Caki2 (cell line): ENCODE measurements at regions not wholly inside any gene's neighbourhood (a gene's known extent, or its start where the extent isn't known, plus 50 kb on each side); places are given as distances from the start of the nearest gene placed in this dataset.
A peak's percentile ranks its signal among the peaks of the same experiment; 100 is the strongest.

Source experiments
- DNase-seq: peaks from one replicate; pipeline ENCODE4 v3.0.0-alpha.2; 2015; ENCODE audit warnings: low read depth
- in situ Hi-C: cut with HindIII; loops from 2 replicates; pipeline ENCODE4 v1.10.0; 2016; ENCODE audit warnings: low sequenced_read_pairs, low pct_unique_long_range_greater_than_20kb, mixed read lengths

DNA sequence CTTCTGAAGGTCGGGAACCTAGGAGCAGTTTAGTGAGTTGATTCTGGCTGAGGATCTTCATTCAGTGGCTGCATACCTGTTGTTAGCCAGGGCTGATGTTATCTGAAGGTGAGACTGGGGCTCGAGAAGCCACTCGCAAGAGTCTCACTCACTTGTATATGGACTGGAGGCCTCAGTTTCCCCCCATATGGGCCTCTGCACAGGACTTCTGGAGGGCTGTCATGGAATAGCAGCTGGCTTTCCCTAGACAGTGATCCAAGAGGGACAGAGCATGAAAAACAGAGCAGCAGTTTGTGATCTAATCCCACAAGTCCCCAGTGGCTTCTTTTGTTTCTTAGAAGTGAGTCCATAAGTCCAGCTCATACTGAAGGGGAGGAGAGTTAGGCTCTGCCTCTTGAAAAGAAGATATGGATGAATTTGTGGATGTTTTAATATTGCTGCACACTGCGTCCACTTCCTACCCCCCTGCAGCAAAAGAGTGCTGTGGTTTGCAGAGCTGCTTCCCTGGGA, 623.4 kb downstream of the CDH26 start:
- in situ Hi-C loops: no loop called here
- DNase-seq: no peak

DNA sequence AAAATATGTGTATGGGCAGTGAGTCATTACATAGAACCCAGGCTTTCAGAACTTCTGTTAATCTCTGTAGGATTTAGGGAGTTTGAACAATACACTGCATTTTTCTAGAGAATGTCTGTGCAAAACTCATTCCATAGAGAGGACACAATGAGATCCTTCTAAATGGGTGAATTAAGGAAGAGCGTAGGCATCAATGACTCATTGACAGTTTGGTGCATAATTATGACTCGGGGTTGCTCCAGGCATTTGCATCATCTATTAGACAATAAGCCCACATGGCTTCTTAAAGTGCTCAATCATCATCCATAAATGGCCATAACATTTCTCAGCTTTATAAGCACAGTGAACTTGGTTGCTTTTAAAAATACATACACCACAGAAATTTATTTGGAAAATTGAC, 625.5 kb downstream of the CDH26 start:
- in situ Hi-C loops: no loop called here
- no peak for DNase-seq

DNA sequence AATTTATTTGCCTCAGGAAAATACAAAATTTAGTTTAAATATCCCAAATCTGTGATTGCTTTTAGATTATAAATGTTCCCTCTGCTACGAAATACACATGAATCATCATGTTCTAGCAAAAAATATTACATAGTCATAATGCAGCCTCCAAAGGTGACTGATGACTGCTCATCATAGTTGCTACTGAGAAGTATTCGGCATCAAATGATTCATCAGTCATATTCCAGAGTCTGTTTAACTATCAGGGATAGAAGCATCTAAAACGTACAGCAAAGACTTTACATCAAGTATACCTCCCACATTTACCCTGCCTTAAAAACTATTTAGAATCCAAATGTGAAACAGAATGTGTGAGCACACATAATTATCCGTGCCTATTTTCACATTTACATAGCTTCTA, 626.0 kb downstream of the CDH26 start:
- in situ Hi-C loops: no loop called here
- no peak for DNase-seq

DNA sequence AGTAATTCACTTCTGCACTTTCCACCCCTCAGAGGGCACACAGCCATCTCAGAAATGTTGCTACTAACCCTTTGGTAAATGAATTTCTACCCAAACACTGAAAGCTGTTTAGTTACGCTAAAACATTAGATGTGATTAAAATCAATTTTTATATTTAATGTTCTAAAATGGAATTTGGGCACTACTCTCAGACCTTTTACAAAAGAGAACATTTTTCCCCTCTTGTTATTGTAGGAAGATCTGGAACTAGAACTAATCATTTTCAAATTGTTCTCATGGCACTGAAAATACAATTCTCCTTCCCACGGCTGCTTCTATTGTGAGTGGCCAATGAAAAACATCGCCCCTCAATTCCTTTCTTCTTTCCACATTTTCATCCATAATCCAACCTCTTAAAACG, 627.4 kb downstream of the CDH26 start:
- in situ Hi-C loops: no loop called here
- DNase-seq: no peak

DNA sequence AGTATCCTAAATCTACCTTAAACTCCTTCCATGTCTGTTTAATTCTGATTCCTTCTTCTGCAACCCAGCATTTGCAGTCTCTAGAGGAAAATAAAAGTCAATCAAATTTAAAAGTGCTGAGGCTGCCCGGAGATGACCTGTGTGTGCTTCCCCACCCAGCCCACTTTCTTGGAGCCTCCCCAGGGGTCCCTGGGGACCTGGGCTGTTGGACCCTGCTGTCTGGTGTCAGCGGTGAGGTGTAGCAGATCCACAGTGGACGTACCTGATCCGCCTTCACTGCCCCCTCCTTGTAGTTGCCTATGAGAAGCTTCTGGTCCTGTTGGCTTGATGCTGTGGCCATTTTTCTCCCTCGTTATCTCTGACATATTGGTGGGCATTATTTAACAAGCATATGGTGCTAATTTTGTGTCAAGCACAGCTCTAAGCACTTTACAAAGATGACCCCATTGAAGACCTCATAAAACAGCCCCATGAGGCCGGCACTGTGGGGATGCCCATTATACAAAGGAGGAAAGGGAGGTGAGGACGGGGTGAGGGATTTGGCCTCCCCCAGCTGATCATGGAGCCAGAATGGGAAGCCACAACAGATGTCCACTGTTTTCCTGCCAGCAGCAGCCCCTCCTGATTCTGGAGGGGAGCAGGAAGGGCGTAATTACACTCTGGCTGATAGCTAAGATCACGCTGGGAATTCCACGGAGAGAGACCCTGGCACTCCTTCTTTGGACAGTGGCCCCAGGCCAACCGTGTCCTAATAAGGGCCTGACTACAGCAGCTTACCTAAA, 628.2 kb downstream of the CDH26 start:
- in situ Hi-C loops: no loop called here
- no peak for DNase-seq

DNA sequence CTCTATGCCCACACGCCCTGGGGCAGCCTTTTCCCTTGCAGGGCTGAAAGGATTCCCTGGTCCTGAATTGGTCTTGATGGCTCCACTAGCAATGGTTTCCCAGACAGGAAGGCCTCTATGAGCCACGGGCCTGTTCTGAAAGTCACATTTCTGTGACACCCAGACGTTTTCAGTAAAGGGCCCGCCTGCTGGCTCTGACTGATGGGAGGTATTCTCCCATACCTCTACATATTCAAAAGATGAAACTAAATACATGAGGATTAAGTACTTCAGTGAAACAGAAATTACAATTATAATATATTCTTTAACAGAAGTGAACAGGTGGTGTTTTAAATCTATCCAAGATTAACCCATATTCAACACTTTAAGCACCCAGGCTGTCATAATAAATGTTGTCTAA, 629.8 kb downstream of the CDH26 start:
- in situ Hi-C loops: no loop called here
- DNase-seq: no peak

DNA sequence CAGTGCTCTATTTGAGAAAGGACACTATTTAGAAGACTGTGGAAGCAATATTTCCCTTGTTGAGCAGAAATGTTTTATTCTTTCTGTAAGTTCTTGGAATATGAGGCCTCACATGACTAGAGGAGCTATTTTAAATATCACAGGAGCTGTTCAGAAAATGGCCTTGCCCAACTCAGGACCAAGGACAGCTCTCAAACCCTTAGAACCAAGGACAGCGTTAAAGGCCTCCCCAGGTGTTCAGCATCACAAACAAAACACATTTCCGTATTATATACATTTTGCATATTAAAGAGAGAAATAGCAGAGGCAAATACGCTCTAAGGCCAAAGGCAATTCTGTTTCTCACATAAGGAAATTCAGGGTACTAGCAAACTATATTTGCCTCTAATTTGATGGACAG, 631.4 kb downstream of the CDH26 start:
- peak; percentile 20 for DNase-seq
- in situ Hi-C loops: no loop called here

DNA sequence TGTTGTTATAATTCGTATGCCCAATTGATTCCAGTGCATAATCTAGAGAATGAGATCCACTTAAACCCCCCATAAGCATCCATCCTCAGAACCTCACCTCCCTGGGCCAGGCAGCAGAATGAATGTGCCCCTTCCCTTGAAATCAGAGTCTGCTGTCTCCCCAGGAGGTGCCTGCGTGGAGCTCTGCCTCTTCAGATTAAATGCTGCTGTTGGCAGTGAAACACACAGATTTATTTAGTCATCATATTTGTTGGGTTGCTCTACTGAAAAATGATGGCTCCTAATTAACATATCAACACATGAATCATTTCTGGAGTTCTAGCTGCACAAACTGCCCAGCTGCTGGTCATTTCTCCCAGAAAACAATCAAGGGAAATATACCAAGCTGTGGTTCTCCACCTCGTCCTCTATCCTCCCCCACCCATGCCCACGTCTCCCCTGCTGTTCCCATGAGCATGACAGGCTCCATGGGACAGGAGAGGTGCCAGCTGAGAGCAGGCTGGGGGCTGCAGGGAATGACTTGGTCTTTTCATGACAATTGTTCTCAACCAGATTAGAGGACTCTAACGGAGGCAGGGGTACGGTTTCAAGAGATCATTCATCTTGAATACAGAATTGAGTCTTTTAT, 633.1 kb downstream of the CDH26 start:
- in situ Hi-C loops: no loop called here
- DNase-seq: no peak

DNA sequence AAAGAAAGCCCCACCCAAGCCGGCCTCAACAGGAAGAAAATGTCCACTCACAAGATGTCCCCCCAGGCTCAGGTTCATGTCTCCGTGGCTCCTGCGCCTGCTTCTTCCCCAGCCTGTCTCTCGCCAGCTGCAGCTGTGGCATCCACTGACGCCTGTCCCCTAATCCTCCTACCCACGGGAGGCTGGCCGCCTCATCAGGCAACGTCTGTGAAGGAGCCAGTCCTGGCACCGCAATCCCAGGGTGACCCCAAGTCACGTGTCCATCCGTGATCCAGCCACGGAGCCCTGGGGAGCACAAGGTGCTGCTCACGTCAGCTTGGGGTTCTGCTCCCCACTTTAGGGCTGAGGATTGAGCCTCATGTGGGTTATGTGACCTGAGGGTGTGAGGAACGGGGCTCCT, 640.3 kb downstream of the CDH26 start:
- DNase-seq: no peak
- in situ Hi-C loops: no loop called here

DNA sequence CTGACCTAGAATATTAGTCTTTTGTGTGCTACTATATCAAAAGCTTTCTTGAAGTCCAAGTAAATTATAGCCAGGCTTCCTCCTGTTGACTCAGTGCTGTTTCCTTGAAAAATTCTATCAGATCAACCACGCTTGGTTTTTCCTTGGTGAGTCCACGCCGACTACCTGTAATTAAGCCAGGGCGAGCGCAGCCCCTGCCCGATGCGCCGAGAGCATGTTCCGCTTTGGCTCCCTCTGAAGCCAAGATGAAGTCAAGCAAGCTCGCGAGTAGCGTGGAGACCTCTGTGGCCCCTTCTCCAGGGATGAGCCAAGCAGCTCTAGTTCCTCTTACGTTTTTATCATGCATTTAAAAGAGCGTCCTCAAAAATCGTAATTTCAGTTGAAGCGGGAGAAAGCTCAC, 641.2 kb downstream of the CDH26 start:
- in situ Hi-C loops: no loop called here
- DNase-seq: no peak

DNA sequence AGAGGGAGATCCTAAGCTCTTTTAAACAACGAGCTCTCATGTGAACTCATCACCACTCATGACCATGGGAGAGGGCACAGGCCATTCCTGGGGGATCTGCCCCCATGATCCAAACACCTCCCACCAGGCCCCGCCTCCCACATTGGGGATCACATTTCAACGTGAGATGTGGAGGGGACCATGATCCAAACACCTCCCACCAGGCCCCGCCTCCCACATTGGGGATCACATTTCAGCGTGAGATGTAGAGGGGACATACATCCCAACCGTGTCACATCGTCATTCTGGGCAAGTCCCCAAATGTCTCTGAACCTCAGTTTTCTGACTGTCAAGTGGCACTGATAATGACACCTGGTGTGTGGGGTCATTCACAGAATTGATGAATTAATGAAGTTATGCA, 641.8 kb downstream of the CDH26 start:
- in situ Hi-C loops: no loop called here
- peak; percentile 81 for DNase-seq

DNA sequence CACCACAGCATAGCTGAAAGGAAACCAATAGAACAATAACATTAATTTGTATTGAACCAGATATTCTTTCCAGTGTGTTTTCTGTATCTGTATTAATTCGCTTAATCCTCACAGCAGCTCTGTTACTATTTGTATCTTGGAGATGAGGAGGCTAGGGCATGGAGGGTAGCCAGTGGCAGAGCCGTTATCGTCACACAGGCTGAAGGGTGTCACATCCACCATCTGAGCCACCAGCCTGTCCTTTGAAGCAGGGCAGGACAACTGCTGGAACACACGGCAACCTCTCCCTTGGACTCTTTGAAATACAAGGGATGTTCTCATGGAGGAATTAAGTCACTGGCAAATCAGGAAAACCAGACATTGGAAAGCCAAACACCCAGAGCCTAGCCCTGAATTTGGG, 628.0 kb upstream of the CDH4 start:
- in situ Hi-C loops: no loop called here
- no peak for DNase-seq

DNA sequence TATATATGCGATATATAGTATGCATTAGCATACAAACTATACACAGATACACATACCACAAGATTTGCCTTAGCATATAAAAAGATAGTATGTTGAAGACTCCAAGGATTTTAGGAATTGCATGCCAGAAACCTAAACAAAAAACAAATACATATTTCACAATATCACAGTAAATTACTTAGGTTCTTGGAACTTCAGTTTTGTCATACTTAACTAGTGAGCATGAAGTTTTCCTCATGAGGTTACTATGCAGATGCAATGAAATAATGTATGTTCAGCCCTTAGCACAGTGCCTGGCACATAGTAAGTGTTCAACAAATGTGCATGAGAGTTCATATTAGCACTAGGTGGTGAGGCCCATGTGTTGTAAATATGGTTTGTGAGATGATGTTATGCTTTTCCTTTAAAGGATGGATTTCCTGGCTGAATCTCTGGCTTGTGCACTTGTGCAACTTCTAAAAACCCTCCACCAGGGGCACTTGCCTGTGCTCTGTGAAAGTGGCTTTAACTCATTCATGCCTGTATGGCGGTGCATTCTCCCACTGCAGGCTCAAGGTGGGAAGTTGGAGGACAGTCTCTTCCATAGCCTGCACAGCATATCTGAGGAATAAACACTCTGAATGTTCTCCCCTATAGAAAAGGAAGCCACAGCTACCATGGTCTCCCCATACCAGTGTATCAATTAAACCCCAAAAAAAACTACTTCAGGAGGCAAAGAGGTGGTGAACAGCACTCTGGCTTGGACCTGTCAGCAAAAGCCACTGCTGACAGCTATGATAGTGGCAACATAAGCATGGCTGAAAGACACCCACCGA, 624.1 kb upstream of the CDH4 start:
- in situ Hi-C loops: no loop called here
- DNase-seq: no peak

DNA sequence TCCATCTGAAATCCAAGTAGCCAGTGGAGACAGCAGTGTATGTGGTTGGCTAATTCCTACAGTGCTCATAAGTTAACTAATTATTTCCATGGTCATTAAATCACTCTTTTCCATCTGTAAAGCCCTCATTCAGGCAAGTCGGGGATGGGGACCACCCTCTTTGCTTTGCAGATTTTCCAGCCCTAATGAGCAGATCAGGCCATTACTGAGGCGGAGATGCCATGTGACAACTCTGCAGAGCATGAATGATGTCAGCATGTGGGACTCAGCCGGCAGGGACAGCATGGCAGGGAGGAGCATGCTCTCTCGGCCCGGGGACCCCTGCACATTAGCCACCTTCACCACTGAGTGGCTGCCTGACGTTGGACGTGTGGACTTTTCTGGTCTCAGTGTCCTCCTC, 623.3 kb upstream of the CDH4 start:
- DNase-seq: no peak
- in situ Hi-C loops: no loop called here

DNA sequence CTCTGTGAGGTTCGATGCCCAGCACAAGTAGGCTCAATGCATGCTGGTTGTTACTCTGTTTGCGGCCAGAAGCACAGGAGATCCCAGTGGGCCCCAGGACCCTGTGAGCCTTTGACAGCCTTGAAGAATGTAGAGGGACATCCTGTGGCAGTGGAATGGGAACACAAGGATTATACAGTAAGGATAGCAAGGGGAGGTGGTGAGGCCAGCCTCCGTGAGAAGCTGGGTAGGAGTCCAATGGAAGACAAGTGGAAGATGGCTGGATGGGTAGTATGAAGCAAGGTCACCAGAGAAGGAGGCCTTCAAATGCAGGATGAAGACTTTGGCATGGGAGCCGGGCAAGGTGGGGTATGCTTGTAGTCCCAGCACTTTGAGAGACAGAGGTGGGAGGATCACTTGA, 622.9 kb upstream of the CDH4 start:
- in situ Hi-C loops: no loop called here
- DNase-seq: no peak

DNA sequence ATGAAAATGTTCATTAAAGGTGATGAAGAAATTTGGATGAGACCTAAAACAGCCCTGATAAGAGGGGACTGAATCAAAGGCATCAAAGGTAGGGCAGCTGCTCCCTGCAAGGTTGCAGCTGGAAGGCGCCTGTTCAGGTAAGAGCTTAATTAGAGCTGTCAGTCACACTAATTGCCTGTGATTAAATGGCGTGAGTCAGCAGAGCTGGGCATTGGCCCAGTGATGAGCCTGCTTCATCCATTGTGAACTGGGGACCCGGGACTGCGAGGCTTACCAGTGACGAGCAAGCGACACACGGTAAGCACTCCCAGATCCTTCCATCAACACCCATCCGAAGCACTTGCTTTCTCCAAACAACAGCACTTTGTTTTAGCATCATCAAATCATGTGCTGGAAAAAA, 621.5 kb upstream of the CDH4 start:
- in situ Hi-C loops: no loop called here
- no peak for DNase-seq

DNA sequence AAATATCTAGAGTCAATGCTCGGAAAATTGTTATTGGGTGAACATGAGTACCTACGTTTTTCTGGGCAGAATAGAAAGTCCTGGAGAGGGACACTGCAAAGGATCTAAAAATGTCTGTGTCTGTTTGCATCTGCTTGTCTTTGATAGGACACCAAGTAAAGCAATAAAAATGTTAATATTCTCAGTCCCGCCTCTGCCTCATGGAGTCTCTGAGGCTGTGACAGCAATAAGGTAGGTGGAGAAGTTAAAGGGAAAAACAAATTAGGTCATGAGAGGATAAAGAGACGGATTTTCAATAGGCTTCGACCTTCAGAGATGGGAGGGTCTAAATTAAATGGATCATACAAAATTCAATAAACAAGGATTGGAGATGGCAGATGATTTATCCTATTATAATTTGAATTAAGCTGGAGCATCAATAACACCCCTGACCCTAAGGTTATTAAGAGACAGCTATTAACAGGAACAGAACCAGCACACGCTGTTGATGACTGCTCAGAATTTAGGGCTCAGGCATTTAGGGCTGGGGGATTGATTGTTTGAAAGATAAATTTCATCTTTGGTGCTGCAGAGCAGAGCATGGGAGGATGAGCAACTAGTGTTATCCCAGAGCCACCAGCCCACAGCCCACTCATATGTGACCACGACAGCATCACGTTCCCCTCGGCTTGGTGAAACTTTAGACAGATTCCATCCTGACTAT, 620.3 kb upstream of the CDH4 start:
- in situ Hi-C loops: no loop called here
- DNase-seq: no peak

DNA sequence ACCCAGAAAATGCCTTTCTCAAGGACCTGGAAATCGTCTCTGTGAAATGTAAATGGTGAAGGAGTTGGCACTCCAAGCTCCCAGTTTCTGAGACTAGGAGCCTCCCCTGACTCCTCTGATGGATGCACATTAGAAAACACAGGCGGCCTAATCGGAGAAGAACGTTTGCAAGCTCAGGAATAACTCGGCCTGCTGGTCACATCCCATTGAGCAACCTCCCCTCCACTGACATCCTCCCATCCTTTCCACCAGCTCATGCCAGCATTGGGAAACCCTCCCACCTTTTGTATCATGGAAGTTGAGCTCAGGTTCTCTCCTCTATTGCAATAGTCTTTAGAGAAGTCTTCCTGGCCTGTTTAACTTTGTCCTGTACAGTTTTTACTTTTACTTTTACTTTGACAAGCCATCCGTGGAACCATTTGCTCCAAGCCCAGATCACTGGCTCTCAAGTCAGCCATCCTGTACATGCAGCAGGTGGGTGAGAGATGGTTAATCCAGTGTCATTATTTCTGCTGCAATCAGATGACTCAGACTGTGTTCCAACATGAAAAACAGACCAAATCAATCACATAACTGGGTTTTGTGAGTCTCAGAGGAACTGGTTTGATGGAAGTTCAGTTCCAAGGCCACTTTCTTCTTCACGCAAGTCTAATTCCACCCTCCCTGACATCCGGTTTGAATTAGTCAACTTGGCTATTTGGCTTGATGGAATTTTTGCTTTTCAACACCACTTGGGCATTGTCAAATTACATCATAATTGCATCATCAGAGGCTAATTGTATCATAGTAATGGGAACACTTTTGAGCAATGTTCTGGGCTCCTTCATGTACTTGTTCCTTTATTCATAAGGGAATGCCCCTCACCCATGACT, 619.4 kb upstream of the CDH4 start:
- in situ Hi-C loops: no loop called here
- DNase-seq: no peak
